ENCODE measurements at regions not wholly inside any gene's neighbourhood (a gene's known extent, or its start where the extent isn't known, plus 50 kb on each side); places are given as distances from the start of the nearest gene placed in this dataset.

GRCh38 chr13:109608059-109608458, 178.3 kb downstream of the IRS2 start:
- ChIA-PET CTCF (interaction anchor here (0.7 kb wide), 1 partner anchor 1526 kb away, joined by 3 read pairs; no protein-coding TSS in a partner anchor), POLR2A (no interaction called here)
- no peak overlapping the region for H3K4me3 ChIP-seq (ENCODE audit: low read depth, low read length)
- H3K36me3 ChIP-seq (ENCODE audit: control insufficient read depth in 2 of 2, insufficient read depth in 1 of 2, low read length in 2 of 2): no peaks in the 10 kb centered on the region
- H3K4me1 ChIP-seq (ENCODE audit: control insufficient read depth, insufficient read depth, low read length): no peaks in the 10 kb centered on the region
- H3K9me3 ChIP-seq (ENCODE audit: control insufficient read depth, insufficient read depth, low read depth, low read length): no peaks in the 10 kb centered on the region
- H3K27ac ChIP-seq (ENCODE audit: extremely low read depth, low read depth, low read length): no peak overlapping the region
- no peak for TF ChIP-seq ZNF830 (tag by site-specific recombination; IDR thresholded peaks at IDR 0.05; ENCODE audit: low read depth)
- no peak for TF ChIP-seq ZBTB49 (tag by site-specific recombination; IDR thresholded peaks at IDR 0.05; ENCODE audit: low read depth)

- Histone ChIP-seq H3K4me1 (ENCODE audit: control insufficient read depth, insufficient read depth, low read length) (no peaks in the 10 kb centered on the region), H3K27ac (ENCODE audit: extremely low read depth, low read depth, low read length) (no peak overlapping the region), H3K9me3 (ENCODE audit: control insufficient read depth, insufficient read depth, low read depth, low read length) (no peaks in the 10 kb centered on the region), H3K4me3 (ENCODE audit: low read depth, low read length) (no peak overlapping the region), H3K36me3 (ENCODE audit: control insufficient read depth in 2 of 2, insufficient read depth in 1 of 2, low read length in 2 of 2) (no peaks in the 10 kb centered on the region)
- ChIA-PET POLR2A (no interaction called here), CTCF (interaction anchor here (0.6 kb wide), 1 partner anchor 690 kb away, joined by 4 read pairs; no protein-coding TSS in a partner anchor)
- no peak for TF ChIP-seq SETDB1 (IDR thresholded peaks at IDR 0.05; ENCODE audit: insufficient read length, low read length)
- TF ChIP-seq ZNF837 (tag by site-specific recombination; IDR thresholded peaks at IDR 0.05): no peak
- TF ChIP-seq ZNF776 (tag by site-specific recombination; IDR thresholded peaks at IDR 0.05; ENCODE audit: borderline replicate concordance): no peak
- no peak for TF ChIP-seq ZFP69B (tag by site-specific recombination; IDR thresholded peaks at IDR 0.05)
- no peak for TF ChIP-seq ZNF513 (tag by site-specific recombination; IDR thresholded peaks at IDR 0.05)
- TF ChIP-seq ZNF148 (tag by site-specific recombination; IDR thresholded peaks at IDR 0.05; ENCODE audit: borderline replicate concordance): no peak
- no peak for TF ChIP-seq SALL2 (tag by site-specific recombination; IDR thresholded peaks at IDR 0.05; ENCODE audit: borderline replicate concordance)
- no peak for TF ChIP-seq ZNF600 (tag by site-specific recombination; IDR thresholded peaks at IDR 0.05)
- TF ChIP-seq ZNF664 (tag by site-specific recombination; IDR thresholded peaks at IDR 0.05): no peak
- no peak for TF ChIP-seq ZNF121 (tag by site-specific recombination; IDR thresholded peaks at IDR 0.05)
- TF ChIP-seq ZNF639 (tag by site-specific recombination; IDR thresholded peaks at IDR 0.05): no peak
These were observed 179.9 kb downstream of the IRS2 start for GRCh38 chr13:109606520-109606919.

- ChIA-PET POLR2A (no interaction called here), CTCF (no interaction called here)
- H3K9me3 ChIP-seq (ENCODE audit: control insufficient read depth, insufficient read depth, low read depth, low read length): no peaks in the 10 kb centered on the region
- H3K4me3 ChIP-seq (ENCODE audit: low read depth, low read length): no peak overlapping the region
- H3K4me1 ChIP-seq (ENCODE audit: control insufficient read depth, insufficient read depth, low read length): no peaks in the 10 kb centered on the region
- no peaks in the 10 kb centered on the region for H3K36me3 ChIP-seq (ENCODE audit: control insufficient read depth in 2 of 2, insufficient read depth in 1 of 2, low read length in 2 of 2)
- H3K27ac ChIP-seq (ENCODE audit: extremely low read depth, low read depth, low read length): no peak overlapping the region
- TF ChIP-seq KLF16 (tag by site-specific recombination; IDR thresholded peaks at IDR 0.05) (no peak), ZNF600 (tag by site-specific recombination; IDR thresholded peaks at IDR 0.05) (no peak), TRIM28 (IDR thresholded peaks at IDR 0.05; ENCODE audit: borderline replicate concordance, low read length) (no peak), ZNF19 (tag by site-specific recombination; IDR thresholded peaks at IDR 0.05; ENCODE audit: low read depth) (no peak), ZNF776 (tag by site-specific recombination; IDR thresholded peaks at IDR 0.05; ENCODE audit: borderline replicate concordance) (no peak), ZSCAN5A (tag by site-specific recombination; IDR thresholded peaks at IDR 0.05) (no peak)
These were observed 180.5 kb downstream of the IRS2 start for GRCh38 chr13:109605846-109606245.
